OCI-LY3 (cell line): ENCODE measurements at regions not wholly inside any gene's neighbourhood (a gene's known extent, or its start where the extent isn't known, plus 50 kb on each side); places are given as distances from the start of the nearest gene placed in this dataset.

ENCODE experiments used
- H2AFZ ChIP-seq: fragments of 200-600, 300-600 bp; shearing (Covaris generic); 2 replicates; pipeline ENCODE4 v1.6.0; 2014; ENCODE audit warnings: antibody characterized with exemption, low read depth, low read length
- H3K27ac ChIP-seq: fragments of 200-600, 300-600 bp; sonication (generic); 2 replicates; pipeline ENCODE4 v1.5.1; 2014; ENCODE audit warnings: mild to moderate bottlenecking, low read length, moderate library complexity, mixed read lengths
- H3K27me3 ChIP-seq: fragments of 200-600, 300-600 bp; sonication (generic); 2 replicates; pipeline ENCODE4 v1.6.1; 2014; ENCODE audit warnings: low read depth, low read length, mixed read lengths
- H3K36me3 ChIP-seq: fragments of 200-600, 300-600 bp; sonication (generic); replicated peaks from 2 replicates; pipeline ENCODE3; 2014; ENCODE audit warnings: low read depth, low read length, mixed read lengths
- H3K4me1 ChIP-seq: fragments of 300-600, 200-600 bp; sonication (generic); 2 replicates; pipeline ENCODE4 v1.6.1; 2014; ENCODE audit warnings: low read length, mixed read lengths
- H3K4me2 ChIP-seq: fragments of 200-600, 300-600 bp; sonication (generic); 2 replicates; pipeline ENCODE4 v1.6.1; 2014; ENCODE audit warnings: low read length, mixed read lengths
- H3K4me3 ChIP-seq: fragments of 300-600, 200-600 bp; sonication (generic); 2 replicates; pipeline ENCODE4 v1.5.1; 2014; ENCODE audit warnings: antibody characterized with exemption, mild to moderate bottlenecking, low read length, moderate library complexity
- H3K79me2 ChIP-seq: fragments of 300-600, 200-600 bp; shearing (Covaris generic); 2 replicates; pipeline ENCODE4 v1.6.1; 2014; ENCODE audit warnings: mild to moderate bottlenecking, low read length, mixed read lengths
- H3K9ac ChIP-seq: fragments of 300-600, 200-600 bp; shearing (Covaris generic); 2 replicates; pipeline ENCODE4 v1.6.0; 2014; ENCODE audit warnings: mild to moderate bottlenecking, low read length, moderate library complexity
- H3K9me3 ChIP-seq: fragments of 200-600, 300-600 bp; shearing (Covaris generic); 2 replicates; pipeline ENCODE4 v1.6.1; 2014; ENCODE audit warnings: low read length, mixed read lengths; ENCODE audit not compliant: insufficient read depth
- H4K20me1 ChIP-seq: fragments of 200-600, 300-600 bp; sonication (generic); 2 replicates; pipeline ENCODE4 v1.6.1; 2016; ENCODE audit warnings: low read length, mixed read lengths; ENCODE audit not compliant: insufficient read depth
- EZH2phosphoT487 ChIP-seq: fragments of 200-600 bp; shearing (Covaris generic); IDR thresholded peaks from 2 replicates; pipeline ENCODE4 v1.6.1; 2018; ENCODE audit warnings: antibody characterized with exemption, mixed run types, low read depth
- TF ChIP-seq, protein P1 (sequence below): fragments of 200-600, 300-600 bp; sonication (generic); IDR thresholded peaks from 2 replicates; pipeline ENCODE4 v1.5.1; 2014; ENCODE audit warnings: antibody characterized with exemption, low read length, low read depth

DNA sequence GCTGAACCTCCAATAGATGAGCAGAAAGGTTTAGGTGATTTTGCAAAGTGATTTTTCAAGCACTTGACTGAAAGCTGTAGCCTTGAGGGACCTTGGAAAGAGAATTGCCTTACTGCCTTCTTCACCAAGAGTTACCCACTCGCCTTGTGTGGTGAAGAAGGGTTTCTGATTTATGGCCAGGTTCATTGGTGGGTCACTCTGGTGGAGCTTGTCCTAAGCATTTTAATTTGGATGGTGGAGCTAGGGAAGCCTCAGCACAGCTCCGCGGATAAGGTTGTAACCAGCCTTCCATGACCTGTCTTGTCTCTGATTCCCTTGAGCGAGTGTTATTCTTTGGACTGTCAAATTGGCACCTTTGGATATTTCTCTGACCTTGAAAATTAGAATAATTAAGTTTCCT, 226.4 kb downstream of the FAT3 start:
- no peak overlapping the region for H3K4me2 ChIP-seq
- H3K27ac ChIP-seq, result no peak overlapping the region
- H3K9me3 ChIP-seq, result peaks cover 11% of the 10 kb centered on the region; the same call in 1 of the 2 replicates
- H4K20me1 ChIP-seq, result no peaks in the 10 kb centered on the region
- no peaks in the 10 kb centered on the region for H3K27me3 ChIP-seq
- H2AFZ ChIP-seq, result no peak overlapping the region
- H3K4me3 ChIP-seq, result no peak overlapping the region
- H3K4me1 ChIP-seq, result peaks cover 44% of the 10 kb centered on the region
- H3K36me3 ChIP-seq, result peaks cover 23% of the 10 kb centered on the region
- H3K79me2 ChIP-seq, result no peaks in the 10 kb centered on the region
- no peak overlapping the region for H3K9ac ChIP-seq
- no peak for TF ChIP-seq EZH2phosphoT487
- TF ChIP-seq, protein P1, sequence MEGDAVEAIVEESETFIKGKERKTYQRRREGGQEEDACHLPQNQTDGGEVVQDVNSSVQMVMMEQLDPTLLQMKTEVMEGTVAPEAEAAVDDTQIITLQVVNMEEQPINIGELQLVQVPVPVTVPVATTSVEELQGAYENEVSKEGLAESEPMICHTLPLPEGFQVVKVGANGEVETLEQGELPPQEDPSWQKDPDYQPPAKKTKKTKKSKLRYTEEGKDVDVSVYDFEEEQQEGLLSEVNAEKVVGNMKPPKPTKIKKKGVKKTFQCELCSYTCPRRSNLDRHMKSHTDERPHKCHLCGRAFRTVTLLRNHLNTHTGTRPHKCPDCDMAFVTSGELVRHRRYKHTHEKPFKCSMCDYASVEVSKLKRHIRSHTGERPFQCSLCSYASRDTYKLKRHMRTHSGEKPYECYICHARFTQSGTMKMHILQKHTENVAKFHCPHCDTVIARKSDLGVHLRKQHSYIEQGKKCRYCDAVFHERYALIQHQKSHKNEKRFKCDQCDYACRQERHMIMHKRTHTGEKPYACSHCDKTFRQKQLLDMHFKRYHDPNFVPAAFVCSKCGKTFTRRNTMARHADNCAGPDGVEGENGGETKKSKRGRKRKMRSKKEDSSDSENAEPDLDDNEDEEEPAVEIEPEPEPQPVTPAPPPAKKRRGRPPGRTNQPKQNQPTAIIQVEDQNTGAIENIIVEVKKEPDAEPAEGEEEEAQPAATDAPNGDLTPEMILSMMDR, result no peak

DNA sequence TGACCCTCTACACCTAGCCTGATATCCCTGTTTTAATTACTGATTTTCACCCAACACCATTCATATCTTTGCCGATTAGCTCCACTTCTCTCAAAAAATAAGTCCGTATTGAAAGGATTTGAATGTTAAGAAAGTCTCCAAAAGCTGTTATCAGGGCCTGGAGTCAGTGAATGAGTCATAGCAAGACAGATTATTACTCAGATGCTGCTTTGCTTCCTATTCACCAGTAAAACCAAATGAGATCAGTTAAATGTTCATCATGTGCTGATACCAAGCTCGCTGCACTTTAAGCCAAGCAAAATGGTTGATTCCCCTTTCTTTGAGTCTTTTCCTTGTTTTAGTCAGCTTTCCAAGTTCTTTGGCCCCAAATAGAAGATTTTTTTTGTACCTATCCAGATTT, 228.4 kb downstream of the FAT3 start:
- no peaks in the 10 kb centered on the region for H3K27me3 ChIP-seq
- H3K27ac ChIP-seq, result peak overlapping the region; percentile 82
- 0 out of 2 replicates have a peak overlapping the region, but pooled peaks have one; percentile 15 for H3K4me3 ChIP-seq
- peak overlapping the region; percentile 41; the same call in 1 of the 2 replicates for H3K9ac ChIP-seq
- peak overlapping the region; percentile 49 for H3K4me2 ChIP-seq
- H3K9me3 ChIP-seq, result peaks cover 11% of the 10 kb centered on the region; the same call in 1 of the 2 replicates
- H4K20me1 ChIP-seq, result no peaks in the 10 kb centered on the region
- peaks cover 44% of the 10 kb centered on the region for H3K4me1 ChIP-seq
- H3K79me2 ChIP-seq, result no peaks in the 10 kb centered on the region
- no peak overlapping the region for H2AFZ ChIP-seq
- H3K36me3 ChIP-seq, result peaks cover 23% of the 10 kb centered on the region
- TF ChIP-seq, protein P1, result no peak
- no peak for TF ChIP-seq EZH2phosphoT487

DNA sequence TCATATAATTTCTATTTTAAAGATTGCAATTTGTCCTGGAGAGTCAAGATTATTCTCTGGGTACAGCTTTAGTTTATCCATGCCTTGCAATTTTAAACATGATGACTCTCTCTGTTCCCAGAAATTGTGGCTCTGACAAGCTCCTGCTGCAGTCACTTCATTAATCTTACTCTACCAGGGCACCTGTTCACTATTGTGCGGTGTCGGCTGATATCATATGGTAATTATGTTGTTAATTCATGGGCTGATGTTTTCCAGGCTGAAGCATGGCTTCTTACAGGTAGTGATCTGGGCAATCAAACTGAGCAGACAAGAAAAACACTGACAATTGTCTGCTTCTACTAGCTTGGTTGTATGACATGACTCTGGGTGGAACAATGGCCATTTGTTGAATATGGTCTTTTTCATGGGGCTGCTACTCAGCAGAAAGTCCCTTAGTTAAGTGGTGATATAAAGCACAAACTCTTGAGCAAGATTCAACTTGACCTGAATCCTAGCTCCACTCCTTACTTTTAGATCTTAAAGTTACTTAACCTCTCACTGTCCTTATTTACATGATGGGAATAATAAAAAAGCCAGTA, 230.7 kb downstream of the FAT3 start:
- no peak overlapping the region for H3K4me3 ChIP-seq
- peaks cover 11% of the 10 kb centered on the region; the same call in 1 of the 2 replicates for H3K9me3 ChIP-seq
- no peak overlapping the region for H3K4me2 ChIP-seq
- no peak overlapping the region for H3K9ac ChIP-seq
- peaks cover 19% of the 10 kb centered on the region for H3K36me3 ChIP-seq
- peaks cover 27% of the 10 kb centered on the region for H3K4me1 ChIP-seq
- no peak overlapping the region for H2AFZ ChIP-seq
- no peak for TF ChIP-seq EZH2phosphoT487
- TF ChIP-seq, protein P1, result no peak
- no peak overlapping the region for H3K27ac ChIP-seq
- no peaks in the 10 kb centered on the region for H4K20me1 ChIP-seq
- no peaks in the 10 kb centered on the region for H3K79me2 ChIP-seq
- no peaks in the 10 kb centered on the region for H3K27me3 ChIP-seq

DNA sequence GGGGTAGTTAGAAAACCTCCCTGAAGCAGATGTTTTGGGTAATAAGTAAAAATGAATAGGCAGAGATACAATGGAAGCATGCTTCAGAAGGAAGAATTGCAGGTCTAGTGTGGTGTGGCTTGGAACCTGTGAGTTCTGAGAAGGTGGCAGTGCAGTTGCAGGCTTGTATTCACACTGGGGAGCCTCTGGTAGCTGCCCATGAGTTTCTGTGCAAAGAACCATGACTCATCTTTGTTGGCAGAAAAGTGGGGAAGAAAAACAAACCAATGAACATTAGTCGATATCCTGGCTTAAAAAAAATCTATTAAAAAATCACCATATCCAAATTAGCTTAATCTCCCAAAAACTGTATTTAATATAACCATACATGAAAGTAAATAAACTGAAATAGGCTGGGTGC, 232.6 kb downstream of the FAT3 start:
- Histone ChIP-seq H3K27ac (no peak overlapping the region), H3K36me3 (peaks cover 6% of the 10 kb centered on the region), H3K4me3 (no peak overlapping the region), H3K4me1 (peaks cover 18% of the 10 kb centered on the region), H3K27me3 (no peaks in the 10 kb centered on the region), H3K79me2 (no peaks in the 10 kb centered on the region), H3K4me2 (no peak overlapping the region), H2AFZ (no peak overlapping the region), H3K9me3 (0 out of 2 replicates have a peak, but pooled peaks cover 5% of the 10 kb centered on the region), H3K9ac (no peak overlapping the region), H4K20me1 (no peaks in the 10 kb centered on the region)
- TF ChIP-seq, protein P1, result no peak
- no peak for TF ChIP-seq EZH2phosphoT487
